HG02840 (cell line): ENCODE measurements at regions not wholly inside any gene's neighbourhood (a gene's known extent, or its start where the extent isn't known, plus 50 kb on each side); places are given as distances from the start of the nearest gene placed in this dataset.

ENCODE experiments used
- ATAC-seq: cut with Tn5 transposase; IDR thresholded peaks from one replicate; pipeline ENCODE4 v1.9.1; 2021; ENCODE audit warnings: mild to moderate bottlenecking, moderate library complexity, moderate number of reproducible peaks; ENCODE audit not compliant: unreplicated experiment, low FRiP score

DNA sequence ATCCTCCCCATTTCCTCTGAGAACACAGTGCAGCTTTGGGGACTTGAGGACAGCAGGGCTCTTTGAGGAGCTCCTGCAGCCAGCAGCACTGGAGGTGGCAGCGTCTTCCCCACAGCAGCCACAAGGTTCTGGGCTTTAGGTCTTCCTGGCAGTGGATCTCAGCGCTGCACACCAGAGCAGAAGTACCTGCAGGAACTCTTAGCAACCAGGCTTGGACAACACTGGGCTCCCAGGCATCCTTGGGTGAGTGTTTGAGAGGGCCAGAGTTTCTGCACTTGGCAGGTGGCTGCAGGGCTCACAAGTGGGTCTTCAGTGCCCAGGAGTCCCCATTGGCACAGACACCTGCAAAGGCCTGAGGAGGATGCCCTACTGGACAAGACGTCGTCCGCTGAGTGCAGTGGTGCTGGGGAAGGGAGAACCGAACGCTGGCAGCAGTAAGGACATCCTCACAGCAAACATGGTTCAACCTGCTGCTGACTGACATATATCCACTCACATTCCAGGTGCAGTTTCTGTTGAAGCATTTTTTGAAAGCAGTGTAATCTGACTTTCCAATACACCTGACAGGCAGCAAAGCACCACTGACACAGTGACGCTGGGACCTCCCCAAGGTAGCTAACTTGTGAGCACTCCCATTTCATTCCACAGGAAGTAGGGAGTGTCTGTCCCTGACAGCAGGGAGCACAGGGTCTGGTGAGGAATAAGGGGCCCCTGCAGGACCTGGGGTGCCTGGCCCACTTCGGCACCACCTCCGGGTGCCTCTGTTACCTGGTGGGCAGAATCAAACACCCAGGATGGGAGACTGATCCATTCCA, 149.9 kb upstream of the COPS8 start:
- ATAC-seq = no peak

DNA sequence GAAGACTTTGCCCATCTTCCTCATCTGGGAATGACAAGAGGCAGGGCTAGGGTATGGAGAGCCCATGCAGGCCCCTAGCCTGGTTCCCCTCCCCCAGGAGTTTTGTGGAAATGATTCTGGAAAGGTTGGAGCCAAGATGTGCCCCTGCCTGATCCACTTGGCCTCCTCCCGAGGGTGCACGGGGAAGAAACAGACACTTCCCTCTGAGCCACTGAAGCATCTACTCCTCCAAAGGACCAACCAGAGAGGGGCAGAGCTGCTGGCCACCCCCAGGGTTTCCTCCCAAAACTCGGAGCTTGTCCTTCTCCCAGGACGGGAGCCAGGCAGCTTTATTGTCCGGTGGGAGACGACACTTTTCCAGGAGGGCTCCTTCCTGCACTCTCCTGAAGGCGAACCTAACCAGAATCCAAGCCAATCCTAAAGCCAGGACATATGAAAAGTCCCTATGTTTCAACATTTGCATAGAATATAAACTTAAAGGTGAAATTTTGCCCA, 149.2 kb upstream of the COPS8 start:
- no peak for ATAC-seq

DNA sequence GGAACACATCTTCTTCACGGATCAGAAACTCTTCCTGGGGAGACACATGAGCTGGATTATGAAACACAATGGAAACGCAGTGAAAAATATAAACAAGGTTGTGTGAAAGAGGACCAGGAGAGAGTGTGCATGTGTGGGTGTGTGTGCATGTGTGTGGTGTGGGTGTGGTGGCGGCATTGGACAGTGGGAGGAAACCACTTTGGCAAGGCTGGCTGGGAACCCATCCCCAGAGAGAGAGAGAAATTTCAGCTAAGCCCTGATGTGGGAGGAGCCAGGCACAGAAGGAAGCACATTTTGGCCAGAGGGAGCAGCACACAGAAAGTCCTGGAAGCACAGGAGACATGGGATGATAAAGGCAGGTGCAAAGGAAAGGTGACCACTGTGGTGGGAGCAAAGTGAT, 147.6 kb upstream of the COPS8 start:
- no peak for ATAC-seq

DNA sequence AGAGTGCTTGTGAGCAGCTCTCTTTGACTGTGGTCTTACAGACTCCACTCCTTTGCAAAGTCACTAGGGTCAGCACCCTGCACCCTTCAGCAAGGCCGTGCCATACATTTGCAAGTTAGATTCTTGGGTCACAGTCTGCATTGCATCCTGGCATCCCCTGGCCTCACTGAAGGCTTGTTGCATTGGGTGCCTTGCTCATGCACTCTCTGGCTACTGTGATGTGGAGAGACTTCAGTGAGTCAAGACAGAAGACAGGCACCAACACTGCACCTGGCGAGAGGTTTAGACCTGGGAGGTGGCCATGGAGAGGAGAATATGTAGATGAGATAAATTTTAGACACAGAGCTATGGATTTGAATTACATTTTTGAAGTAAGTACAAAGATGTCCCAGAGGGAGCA, 146.4 kb upstream of the COPS8 start:
- no peak for ATAC-seq

DNA sequence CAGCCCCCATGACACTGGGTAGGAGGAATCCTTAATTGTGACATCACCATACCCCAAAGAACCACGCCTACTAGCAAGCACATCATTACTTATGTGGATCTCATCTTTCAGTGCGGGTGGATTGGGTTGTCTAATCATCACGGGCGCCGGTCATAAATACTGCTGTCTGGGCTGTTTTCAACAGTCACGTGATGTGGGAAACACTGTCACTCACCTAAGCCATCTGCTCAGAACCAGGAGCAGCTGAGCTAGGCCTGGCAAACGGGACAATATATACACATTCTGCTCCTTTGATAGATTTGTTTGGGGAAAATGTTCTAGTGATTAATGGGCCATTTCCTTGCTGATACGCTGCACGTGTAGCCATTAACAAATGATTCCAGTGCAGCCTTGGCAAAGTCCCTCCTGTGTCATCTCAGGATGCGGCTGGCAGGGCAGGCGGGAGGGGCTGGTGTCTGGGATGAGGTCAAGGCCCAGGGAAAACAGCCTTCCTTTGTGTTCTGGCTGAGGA, 145.9 kb upstream of the COPS8 start:
- ATAC-seq = no peak

DNA sequence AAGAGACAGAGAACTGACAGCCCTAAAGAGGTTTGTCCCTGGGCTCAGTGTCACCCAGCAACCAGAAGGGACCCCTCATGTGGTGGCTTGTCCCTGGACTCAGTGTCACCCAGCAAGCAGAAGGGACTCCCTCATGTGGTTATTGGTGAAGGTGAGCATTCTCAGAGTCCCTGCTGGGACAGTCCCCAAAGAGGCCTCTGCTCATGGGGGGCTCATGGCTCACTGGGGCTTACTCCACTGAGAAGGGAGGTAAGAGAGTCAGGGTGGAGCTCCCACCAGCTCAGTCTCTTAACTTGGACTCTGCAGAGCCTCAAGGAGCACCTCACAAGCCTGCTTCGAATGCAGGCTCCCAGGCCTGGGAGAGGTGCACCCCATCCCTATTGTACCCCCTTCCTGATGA, 145.2 kb upstream of the COPS8 start:
- ATAC-seq = no peak

DNA sequence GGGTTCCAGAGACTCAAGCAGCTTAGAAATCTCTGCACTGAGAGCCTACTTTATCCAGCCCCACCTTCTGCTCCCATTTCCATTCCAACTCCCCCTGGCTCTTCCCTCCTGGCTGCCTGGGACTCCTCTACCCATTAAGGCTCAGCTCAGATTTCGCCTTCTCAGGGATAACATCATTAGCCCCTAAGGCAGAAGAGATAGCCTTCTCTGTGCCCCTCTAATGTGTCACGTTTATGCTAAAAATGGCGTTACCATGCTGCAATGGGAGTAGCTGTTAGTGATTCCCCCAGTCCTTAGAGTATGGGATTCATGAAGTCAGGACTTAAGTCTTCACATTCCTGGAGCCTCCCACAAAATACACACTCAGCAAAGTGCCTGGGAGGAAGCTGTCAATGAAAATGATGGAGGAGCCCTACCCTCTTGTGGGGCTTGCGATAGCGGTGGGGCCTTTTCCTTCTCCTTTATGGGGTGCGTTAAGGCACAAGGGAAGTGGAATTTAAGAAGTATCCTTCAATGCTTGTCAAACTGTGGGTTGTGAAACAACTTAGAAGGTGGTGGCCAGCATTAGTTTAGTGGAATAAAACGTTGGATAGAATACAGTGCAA, 144.7 kb upstream of the COPS8 start:
- ATAC-seq = no peak

DNA sequence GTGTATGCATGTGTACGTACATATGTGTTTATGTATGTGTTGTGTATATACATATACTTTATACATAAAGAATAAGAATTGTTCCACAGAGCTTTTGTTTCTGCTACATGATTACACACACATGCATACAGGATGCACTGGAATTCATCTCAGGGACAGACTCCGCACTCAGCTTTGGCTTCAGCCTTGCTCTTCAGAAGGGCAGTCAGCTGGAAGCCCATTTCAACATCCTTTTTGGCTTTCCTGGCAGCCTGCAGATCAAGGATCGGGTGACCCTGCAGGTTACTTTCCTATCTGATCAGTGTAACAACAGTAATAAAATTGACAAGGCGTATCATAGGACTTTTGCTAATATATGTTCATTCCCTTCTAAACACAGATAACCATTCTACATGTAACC, 144.1 kb upstream of the COPS8 start:
- ATAC-seq = no peak

DNA sequence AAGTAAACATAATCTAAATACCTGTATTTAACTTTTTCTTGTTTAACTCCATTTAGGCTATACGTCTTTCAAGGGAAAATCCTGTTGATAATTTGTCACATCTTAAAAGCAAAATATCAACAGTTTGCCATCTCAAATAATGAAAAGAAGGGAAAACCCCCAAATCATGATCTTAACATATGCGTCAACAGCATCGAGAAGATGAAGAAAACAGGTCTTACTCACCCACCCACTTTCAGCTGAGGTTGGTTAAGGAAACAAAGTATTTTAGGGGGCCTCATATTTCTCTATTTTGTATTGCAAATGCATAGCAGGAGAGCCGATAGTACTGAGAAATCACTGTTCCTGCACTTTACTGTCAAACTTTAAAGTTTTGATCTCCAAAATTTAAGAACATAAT, 143.1 kb upstream of the COPS8 start:
- ATAC-seq = no peak

DNA sequence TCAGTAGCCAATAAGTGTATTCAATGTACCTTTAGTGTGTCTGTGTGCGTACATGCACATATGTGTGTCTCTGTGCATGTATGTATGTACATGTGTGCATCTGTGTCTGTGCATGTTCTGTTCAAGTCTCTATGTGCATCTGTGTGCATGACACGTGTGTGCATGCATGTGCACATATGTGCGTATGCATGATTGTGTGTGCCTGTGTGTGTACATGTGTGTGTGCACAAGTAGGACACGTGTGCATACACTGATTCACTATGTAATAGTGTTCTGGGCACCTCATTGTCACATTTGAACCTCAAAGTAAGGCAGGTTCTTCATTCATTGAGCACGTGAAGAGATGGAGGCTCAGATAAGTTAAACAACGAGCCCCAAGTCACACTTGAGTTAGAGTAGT, 142.6 kb upstream of the COPS8 start:
- ATAC-seq = no peak

DNA sequence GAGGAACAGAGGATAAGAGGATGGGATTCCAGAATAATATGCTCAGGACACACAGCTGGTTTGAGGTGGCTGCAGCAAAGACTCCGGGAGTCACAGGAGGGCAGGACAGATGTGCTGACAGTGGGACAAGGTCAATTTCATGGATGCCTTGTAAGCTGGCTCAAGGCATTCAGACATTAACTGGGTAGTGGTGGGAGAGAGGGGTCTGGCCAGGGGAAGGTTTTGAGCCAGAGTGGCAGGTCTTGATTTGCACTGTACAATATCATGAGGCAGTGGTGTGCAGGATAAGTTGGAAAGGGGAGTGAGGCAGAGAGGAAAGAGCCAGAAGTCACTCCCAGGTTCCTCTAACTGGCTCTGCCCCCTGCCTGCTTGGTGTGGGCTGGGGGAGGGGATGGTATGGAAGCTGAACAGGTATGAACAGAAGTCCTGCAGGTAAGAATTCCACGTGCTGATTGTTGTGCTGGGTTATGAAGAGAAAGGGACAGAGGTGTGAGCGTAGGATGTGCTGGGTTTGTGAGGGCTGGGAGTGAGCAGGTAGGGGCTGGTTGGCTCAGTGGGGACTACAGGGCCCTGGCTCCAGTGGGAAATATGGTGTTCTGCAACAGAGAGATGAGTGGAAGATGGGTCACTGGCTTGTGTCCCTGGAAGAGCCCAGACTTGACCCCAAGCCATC, 141.7 kb upstream of the COPS8 start:
- no peak for ATAC-seq

DNA sequence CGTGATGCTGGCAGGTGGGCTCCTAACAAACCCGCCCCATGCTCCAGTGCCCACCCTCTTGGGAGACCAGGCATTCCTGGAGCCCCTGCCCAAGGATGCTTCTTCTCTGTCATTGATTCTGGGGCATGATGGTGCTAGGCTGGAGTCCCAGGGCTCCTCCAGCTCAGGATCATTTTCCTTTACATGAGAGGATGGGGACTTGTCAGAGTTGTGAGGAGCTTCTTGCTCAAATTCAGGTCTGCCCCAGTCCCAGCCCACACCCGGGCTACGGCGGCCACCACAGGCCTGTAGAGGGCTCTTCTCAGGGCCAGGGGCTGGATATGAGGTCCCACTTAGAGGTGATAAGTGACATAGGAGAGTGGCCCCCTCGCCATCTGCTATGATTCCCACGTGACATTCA, 141.1 kb upstream of the COPS8 start:
- ATAC-seq = no peak

DNA sequence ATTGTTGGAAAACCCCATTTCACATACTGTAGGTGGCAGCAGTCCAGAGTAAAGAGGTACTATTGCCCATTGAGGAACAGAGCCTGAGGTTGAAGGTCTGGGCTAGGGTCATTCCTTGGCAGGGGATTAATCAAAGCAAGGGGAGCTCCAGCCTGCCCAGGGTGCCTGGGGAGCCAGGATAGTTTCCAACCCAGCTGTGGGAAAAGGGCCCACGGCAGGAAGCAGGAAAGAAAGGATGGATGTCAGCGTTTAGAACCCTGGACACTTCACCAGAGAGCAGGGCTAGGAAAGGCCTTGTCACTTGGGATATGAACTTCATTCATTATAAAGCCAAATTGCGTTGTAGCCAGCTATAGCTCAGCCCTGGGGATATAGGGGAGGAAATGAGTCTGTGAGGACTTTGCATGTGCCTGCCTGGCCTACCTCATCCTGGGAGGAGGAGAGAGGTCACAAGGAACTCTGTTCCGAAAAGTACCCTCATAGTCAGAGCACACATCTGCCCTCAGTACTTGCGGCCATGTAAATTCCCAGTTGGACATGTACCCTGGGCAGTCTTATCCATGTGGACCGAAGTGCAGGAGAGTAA, 140.2 kb upstream of the COPS8 start:
- no peak for ATAC-seq

DNA sequence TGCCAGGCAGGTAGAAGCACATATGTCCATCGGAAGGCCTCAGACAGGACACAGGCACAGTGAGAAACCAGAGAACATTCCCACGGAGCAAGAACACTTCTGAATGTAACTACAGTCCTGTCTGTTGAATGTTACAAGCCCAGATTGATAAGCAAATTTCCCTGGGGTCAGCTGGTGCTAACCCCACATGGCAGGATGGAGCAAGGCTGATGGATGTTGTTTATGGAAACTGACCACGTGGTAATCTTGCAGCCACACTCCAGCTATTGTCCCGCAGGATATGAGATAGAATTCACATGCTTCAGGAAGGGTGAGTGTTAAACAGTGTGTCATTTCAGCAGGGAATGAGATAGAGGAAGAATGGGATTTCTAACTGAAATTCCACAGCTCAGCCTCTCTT, 138.8 kb upstream of the COPS8 start:
- no peak for ATAC-seq

DNA sequence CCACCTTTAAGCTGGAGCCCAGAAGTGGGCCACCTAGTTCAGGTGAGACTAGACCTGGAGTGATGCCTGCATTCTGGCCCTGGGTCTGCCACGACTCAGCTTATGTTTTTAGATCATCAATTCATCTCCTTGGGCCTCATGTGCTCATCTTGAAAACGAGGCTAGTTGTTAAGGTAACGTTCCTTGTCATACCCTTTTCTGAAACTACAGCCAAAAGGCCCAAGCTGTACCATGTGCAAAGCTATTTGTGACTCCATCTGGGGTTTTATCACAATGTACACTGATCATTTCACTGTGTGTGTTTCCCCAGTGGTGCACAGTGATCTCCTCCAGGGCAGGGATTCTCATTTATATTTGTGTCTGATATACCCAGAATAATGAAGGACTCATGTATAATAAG, 138.4 kb upstream of the COPS8 start:
- ATAC-seq = no peak

DNA sequence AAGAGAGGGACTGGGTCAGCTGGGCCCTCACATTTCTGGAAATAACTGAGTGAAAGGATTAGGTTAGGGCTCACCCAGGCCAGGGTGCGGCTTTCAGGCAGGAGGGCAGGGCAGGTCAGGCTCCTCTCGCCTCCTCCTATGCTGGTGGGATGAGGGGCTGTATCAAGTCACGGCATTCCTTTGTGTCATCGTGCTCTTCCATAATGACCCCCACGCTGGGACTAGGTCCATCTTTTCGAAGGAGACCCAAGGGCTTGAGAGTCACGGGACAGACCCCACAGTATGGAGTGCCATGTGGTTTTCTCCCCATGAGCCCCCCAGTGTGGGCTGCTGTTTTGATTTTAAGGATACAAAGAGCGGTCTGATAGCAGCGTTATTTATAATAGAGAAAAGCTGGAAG, 137.8 kb upstream of the COPS8 start:
- ATAC-seq = no peak

DNA sequence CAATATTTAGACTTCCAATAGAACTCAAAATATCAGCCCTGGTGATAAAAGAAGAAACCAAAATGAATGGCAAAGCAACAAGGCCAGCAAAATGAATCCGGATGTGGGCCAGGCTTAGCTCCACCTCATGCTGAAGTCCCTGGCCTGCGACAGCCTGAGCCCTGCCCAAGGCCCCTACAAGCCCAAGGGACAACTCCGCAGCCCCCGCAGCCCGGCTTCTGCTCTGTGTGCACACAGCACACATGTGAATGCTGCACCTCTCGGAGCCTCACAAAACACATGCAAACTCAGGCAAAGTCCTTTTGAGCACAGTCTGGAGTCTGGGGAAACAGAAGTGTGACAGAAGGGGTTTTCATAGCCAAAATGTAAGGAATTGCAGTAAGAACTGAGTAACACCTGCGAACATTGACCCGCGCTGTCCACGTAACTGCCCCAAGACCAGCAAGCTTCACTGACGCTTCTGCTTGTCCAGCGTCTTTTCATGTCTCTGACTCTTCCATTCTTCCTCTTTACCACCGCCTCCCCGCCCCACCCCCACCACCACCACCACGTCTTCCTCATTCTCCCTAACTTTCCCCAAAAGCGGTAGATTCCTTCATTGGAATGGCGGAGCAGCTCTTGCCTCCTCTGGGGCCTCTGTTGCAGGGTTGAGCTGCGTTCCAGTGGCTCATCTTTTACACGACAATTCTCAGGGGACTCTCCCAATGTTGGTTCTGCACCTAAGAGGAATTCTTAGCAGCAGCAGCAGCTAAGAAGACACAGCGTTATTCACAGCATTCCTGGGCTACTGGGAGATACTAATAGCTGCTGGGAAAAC, 136.4 kb upstream of the COPS8 start:
- no peak for ATAC-seq

DNA sequence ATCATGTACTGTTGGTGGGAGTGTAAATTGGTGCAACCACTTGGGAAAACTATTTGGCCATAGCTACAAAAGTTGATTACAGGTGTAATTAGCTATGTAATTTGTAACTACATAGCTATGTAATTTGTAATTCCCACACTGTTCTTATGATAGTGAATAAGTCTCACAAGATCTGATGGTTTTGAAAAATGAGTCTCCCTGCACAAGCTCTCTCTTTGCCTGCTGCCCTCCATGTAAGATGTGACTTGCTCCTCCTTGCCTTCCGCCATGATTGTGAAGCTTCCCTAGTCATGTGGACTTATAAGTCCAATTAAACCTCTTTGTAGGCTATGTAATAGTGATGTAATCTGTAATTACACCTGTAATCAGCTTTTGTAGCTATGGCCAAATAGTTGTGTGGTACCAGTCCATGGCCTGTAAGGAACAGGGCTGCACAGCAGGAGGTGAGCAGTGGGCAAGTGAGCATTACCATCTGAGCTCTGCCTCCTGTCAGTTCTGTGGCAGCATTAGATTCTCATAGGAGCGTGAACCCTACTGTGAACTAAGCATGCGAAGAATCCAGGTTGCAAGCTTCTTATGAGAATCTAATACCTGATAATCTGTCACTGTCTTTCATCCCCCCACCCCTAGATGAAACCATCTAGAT, 133.7 kb upstream of the COPS8 start:
- no peak for ATAC-seq

DNA sequence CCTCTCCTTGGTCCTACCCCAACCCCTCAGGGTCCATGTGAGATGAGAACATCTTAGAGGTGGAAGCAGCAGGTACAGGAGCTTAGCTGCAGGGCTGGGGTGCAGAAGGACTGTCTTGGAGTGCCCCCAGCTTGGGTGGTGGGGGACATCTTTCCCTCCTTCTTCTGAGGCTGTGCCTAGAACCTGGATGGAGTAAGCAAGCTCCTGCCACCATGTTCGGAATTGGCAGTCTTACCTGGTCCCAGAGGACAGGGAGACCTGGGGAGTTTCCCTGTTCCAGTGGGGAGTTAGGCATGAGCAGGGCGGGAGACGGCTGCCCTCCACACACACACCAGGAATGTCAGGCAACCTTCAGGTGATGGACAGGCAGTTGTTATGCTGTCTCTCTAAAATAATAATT, 131.0 kb upstream of the COPS8 start:
- no peak for ATAC-seq

DNA sequence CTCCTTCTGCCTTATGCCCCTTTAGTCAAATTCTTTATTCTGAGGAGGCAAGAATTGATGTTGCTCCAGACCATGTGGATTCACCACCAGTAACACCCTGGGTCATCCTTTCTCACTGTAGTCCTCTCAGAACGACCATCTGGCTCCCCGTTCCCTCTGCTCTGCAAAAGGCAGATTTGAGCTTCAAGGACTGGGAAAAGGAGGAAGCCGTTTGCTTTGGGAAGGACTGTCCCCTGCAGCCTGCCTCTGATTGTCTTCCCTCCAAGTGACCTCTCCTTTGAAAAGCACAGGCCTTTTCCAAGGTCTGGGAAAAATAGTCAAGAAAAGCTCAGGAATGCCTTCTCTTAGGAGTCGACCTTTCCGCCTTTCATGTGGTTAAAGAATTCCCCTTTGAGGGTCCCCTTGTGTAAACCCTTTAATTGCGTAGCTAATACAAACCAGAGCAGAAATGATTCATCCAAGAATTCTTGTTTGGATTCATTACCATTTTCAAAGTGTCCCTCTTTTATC, 130.1 kb upstream of the COPS8 start:
- ATAC-seq = no peak
